ENCODE measurements at regions not wholly inside any gene's neighbourhood (a gene's known extent, or its start where the extent isn't known, plus 50 kb on each side); places are given as distances from the start of the nearest gene placed in this dataset.

GRCh38 chrX:46447384-46447783, 97.8 kb downstream of the ZNF674 start:
- H3K4me3 ChIP-seq (ENCODE audit: low read length) = peak overlapping the region; percentile 88
- peak overlapping the region; percentile 80; the same call in 1 of the 2 replicates for H3K9ac ChIP-seq (ENCODE audit: low read depth, low read length)
- peaks cover 4% of the 10 kb centered on the region; the same call in 1 of the 2 replicates for H3K36me3 ChIP-seq (ENCODE audit: insufficient read depth, low read depth, low read length)
- no peaks in the 10 kb centered on the region for H3K27me3 ChIP-seq (ENCODE audit: insufficient read depth, low read length)
- no peaks in the 10 kb centered on the region for H3K4me1 ChIP-seq (ENCODE audit: insufficient read depth, low read length)
- no peaks in the 10 kb centered on the region for H3K9me3 ChIP-seq (ENCODE audit: insufficient read depth, low read depth, low read length)
- no peak overlapping the region for H3K27ac ChIP-seq (ENCODE audit: low read length)

DNA sequence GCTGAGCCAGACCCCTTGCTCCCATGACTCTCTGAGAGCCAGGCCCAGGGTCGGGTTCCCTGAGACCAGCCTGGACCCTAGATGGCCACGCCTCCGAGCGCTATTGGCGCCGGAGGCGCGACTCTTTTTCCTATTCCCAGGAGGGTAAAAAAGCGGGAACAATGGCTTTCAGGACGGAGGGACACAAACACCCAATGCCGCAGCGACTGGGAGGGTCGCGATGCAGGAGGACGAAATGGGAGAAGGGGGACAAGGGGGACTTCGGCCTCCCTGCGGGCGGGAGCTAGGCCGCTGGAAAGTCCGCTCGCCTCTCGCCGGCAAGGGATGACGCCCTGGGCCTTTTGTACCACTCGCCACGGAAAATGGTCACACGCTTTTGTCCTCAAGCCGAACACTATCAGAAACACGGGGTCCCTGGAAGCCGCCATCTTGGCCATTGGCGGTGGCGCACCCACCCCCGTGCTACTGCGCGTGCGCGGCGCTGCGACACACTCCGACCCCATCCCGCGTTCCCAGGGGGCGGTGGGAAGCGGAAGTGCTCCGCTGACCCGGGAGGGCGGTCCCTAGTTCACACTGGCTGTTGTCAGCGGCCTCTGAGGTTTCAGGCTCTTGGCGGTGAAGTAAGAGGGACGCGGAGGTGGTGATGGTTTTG, 98.4 kb downstream of the ZNF674 start:
- Histone ChIP-seq H3K4me3 (ENCODE audit: low read length) (peak overlapping the region; percentile 88), H3K27ac (ENCODE audit: low read length) (peak overlapping the region; percentile 98), H3K36me3 (ENCODE audit: insufficient read depth, low read depth, low read length) (peaks cover 3% of the 10 kb centered on the region; the same call in 1 of the 2 replicates), H3K4me1 (ENCODE audit: insufficient read depth, low read length) (no peaks in the 10 kb centered on the region), H3K9me3 (ENCODE audit: insufficient read depth, low read depth, low read length) (no peaks in the 10 kb centered on the region), H3K9ac (ENCODE audit: low read depth, low read length) (peak overlapping the region; percentile 97), H3K27me3 (ENCODE audit: insufficient read depth, low read length) (no peaks in the 10 kb centered on the region)

GRCh38 chrX:46444011-46444410, 101.2 kb downstream of the ZNF674 start:
- Histone ChIP-seq H3K36me3 (ENCODE audit: insufficient read depth, low read depth, low read length) (no peaks in the 10 kb centered on the region), H3K27me3 (ENCODE audit: insufficient read depth, low read length) (no peaks in the 10 kb centered on the region), H3K9me3 (ENCODE audit: insufficient read depth, low read depth, low read length) (no peaks in the 10 kb centered on the region), H3K9ac (ENCODE audit: low read depth, low read length) (no peak overlapping the region), H3K4me3 (ENCODE audit: low read length) (no peak overlapping the region), H3K4me1 (ENCODE audit: insufficient read depth, low read length) (no peaks in the 10 kb centered on the region), H3K27ac (ENCODE audit: low read length) (no peak overlapping the region)

- H3K9me3 ChIP-seq (ENCODE audit: insufficient read depth, low read depth, low read length) = no peaks in the 10 kb centered on the region
These were observed 108.5 kb downstream of the ZNF674 start for GRCh38 chrX:46436744-46437143.

GRCh38 chrX:46433892-46434291, 111.3 kb downstream of the ZNF674 start:
- H3K36me3 ChIP-seq (ENCODE audit: insufficient read depth, low read depth, low read length) = no peaks in the 10 kb centered on the region
- H3K9me3 ChIP-seq (ENCODE audit: insufficient read depth, low read depth, low read length) = no peaks in the 10 kb centered on the region
- no peak overlapping the region for H3K4me3 ChIP-seq (ENCODE audit: low read length)
- H3K4me1 ChIP-seq (ENCODE audit: insufficient read depth, low read length) = no peaks in the 10 kb centered on the region
- no peak overlapping the region for H3K27ac ChIP-seq (ENCODE audit: low read length)
- H3K27me3 ChIP-seq (ENCODE audit: insufficient read depth, low read length) = no peaks in the 10 kb centered on the region
- H3K9ac ChIP-seq (ENCODE audit: low read depth, low read length) = no peak overlapping the region

More at GRCh38 chrX:46436744-46437143, 108.5 kb downstream of the ZNF674 start:
- H3K9ac ChIP-seq (ENCODE audit: low read depth, low read length) = no peak overlapping the region
- no peak overlapping the region for H3K4me3 ChIP-seq (ENCODE audit: low read length)
- H3K27ac ChIP-seq (ENCODE audit: low read length) = no peak overlapping the region
- H3K4me1 ChIP-seq (ENCODE audit: insufficient read depth, low read length) = no peaks in the 10 kb centered on the region
- no peaks in the 10 kb centered on the region for H3K36me3 ChIP-seq (ENCODE audit: insufficient read depth, low read depth, low read length)
- no peaks in the 10 kb centered on the region for H3K27me3 ChIP-seq (ENCODE audit: insufficient read depth, low read length)

GRCh38 chrX:46408553-46409407, 136.4 kb downstream of the ZNF674 start:
- no peak overlapping the region for H3K27ac ChIP-seq (ENCODE audit: low read length)
- H3K9me3 ChIP-seq (ENCODE audit: insufficient read depth, low read depth, low read length) = no peaks in the 10 kb centered on the region
- H3K4me3 ChIP-seq (ENCODE audit: low read length) = no peak overlapping the region

DNA sequence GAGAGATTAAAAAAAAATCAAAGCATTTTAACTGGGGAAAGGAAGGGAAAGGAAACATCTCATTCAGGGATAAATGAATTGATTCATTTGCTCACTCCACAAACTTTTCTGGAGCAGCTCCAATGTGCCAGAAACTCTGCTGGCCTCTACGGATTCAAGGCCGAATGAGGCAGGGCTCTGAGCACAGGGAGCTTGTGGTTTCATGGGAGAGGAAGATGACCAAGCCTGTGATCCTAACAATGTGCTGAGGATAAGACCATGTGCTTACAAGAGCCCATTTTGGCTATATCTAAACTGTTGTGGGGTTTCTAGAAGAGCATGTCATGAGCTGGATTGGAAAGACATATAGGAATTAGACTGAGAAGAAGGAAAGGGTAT, 137.5 kb downstream of the ZNF674 start:
- H3K4me1 ChIP-seq (ENCODE audit: insufficient read depth, low read length) = no peaks in the 10 kb centered on the region
- no peaks in the 10 kb centered on the region for H3K36me3 ChIP-seq (ENCODE audit: insufficient read depth, low read depth, low read length)
- no peak overlapping the region for H3K9ac ChIP-seq (ENCODE audit: low read depth, low read length)
- no peak overlapping the region for H3K4me3 ChIP-seq (ENCODE audit: low read length)
- no peak overlapping the region for H3K27ac ChIP-seq (ENCODE audit: low read length)
- H3K9me3 ChIP-seq (ENCODE audit: insufficient read depth, low read depth, low read length) = no peaks in the 10 kb centered on the region
- H3K27me3 ChIP-seq (ENCODE audit: insufficient read depth, low read length) = no peaks in the 10 kb centered on the region

More at GRCh38 chrX:46408553-46409407, 136.4 kb downstream of the ZNF674 start:
- no peak overlapping the region for H3K9ac ChIP-seq (ENCODE audit: low read depth, low read length)
- no peaks in the 10 kb centered on the region for H3K4me1 ChIP-seq (ENCODE audit: insufficient read depth, low read length)
- H3K36me3 ChIP-seq (ENCODE audit: insufficient read depth, low read depth, low read length) = no peaks in the 10 kb centered on the region
- H3K27me3 ChIP-seq (ENCODE audit: insufficient read depth, low read length) = no peaks in the 10 kb centered on the region

- H3K27me3 ChIP-seq (ENCODE audit: insufficient read depth, low read length) = no peaks in the 10 kb centered on the region
- no peaks in the 10 kb centered on the region for H3K4me1 ChIP-seq (ENCODE audit: insufficient read depth, low read length)
- H3K9ac ChIP-seq (ENCODE audit: low read depth, low read length) = no peak overlapping the region
- H3K4me3 ChIP-seq (ENCODE audit: low read length) = no peak overlapping the region
- no peaks in the 10 kb centered on the region for H3K36me3 ChIP-seq (ENCODE audit: insufficient read depth, low read depth, low read length)
- no peak overlapping the region for H3K27ac ChIP-seq (ENCODE audit: low read length)
- no peaks in the 10 kb centered on the region for H3K9me3 ChIP-seq (ENCODE audit: insufficient read depth, low read depth, low read length)
These were observed 138.0 kb downstream of the ZNF674 start for GRCh38 chrX:46407036-46407752.

- H3K9ac ChIP-seq (ENCODE audit: low read depth, low read length) = no peak overlapping the region
- no peaks in the 10 kb centered on the region for H3K36me3 ChIP-seq (ENCODE audit: insufficient read depth, low read depth, low read length)
- no peaks in the 10 kb centered on the region for H3K27me3 ChIP-seq (ENCODE audit: insufficient read depth, low read length)
- H3K27ac ChIP-seq (ENCODE audit: low read length) = no peak overlapping the region
- no peaks in the 10 kb centered on the region for H3K9me3 ChIP-seq (ENCODE audit: insufficient read depth, low read depth, low read length)
- H3K4me3 ChIP-seq (ENCODE audit: low read length) = no peak overlapping the region
- no peaks in the 10 kb centered on the region for H3K4me1 ChIP-seq (ENCODE audit: insufficient read depth, low read length)
These were observed 140.4 kb downstream of the ZNF674 start for GRCh38 chrX:46404774-46405173.

DNA sequence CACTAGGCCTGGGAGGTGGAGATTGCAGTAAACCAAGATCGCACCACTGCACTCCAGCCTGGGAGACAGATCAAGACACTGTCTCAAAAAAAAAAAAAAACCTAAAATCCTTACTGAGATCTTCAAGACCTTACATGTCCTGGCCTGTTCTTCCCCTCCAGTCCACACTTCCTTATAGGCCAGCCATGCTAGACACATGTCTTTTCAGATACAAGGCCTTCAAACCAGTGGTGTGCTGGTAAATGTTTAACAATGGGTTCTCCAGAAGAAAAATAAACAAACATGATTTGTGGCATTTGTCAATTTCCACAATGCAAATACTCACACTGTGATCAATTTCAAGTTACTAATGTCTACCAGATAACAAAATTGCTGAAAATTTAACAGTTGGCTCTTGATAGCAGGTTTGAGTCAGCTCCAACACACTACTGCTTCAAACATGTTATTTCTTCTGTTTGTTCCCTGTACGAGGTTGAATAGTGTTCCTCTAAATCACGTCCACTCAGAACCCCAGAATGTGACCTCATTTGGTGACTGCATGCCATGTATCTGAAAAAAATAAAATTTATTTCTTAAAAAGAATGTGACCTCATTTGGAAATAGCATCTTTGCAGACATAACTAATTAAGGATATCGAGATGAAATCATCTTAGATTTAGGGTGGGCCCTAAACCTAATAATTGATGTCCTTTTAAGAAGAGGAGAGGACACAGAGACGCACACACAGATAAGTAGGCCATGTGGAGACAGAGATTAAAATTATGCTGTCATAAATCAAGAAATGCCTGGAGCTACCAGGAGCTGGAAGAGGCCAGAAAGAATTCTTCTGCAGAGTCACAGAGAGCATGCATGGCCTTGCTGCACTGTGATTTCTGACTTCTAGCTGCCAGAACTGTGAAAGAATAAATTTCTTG, 144.4 kb downstream of the ZNF674 start:
- Histone ChIP-seq H3K27me3 (ENCODE audit: insufficient read depth, low read length) (no peaks in the 10 kb centered on the region), H3K27ac (ENCODE audit: low read length) (no peak overlapping the region)

GRCh38 chrX:46398874-46399273, 146.3 kb downstream of the ZNF674 start:
- Histone ChIP-seq H3K9me3 (ENCODE audit: insufficient read depth, low read depth, low read length) (no peaks in the 10 kb centered on the region), H3K27ac (ENCODE audit: low read length) (no peak overlapping the region), H3K36me3 (ENCODE audit: insufficient read depth, low read depth, low read length) (no peaks in the 10 kb centered on the region), H3K9ac (ENCODE audit: low read depth, low read length) (no peak overlapping the region), H3K27me3 (ENCODE audit: insufficient read depth, low read length) (no peaks in the 10 kb centered on the region), H3K4me1 (ENCODE audit: insufficient read depth, low read length) (no peaks in the 10 kb centered on the region), H3K4me3 (ENCODE audit: low read length) (no peak overlapping the region)

More for the DNA sequence above, 144.4 kb downstream of the ZNF674 start:
- Histone ChIP-seq H3K4me1 (ENCODE audit: insufficient read depth, low read length) (no peaks in the 10 kb centered on the region), H3K9ac (ENCODE audit: low read depth, low read length) (no peak overlapping the region), H3K36me3 (ENCODE audit: insufficient read depth, low read depth, low read length) (no peaks in the 10 kb centered on the region), H3K9me3 (ENCODE audit: insufficient read depth, low read depth, low read length) (no peaks in the 10 kb centered on the region), H3K4me3 (ENCODE audit: low read length) (no peak overlapping the region)
